Thymus (tissue), 11 donors: ENCODE measurements at regions not wholly inside any gene's neighbourhood (a gene's known extent, or its start where the extent isn't known, plus 50 kb on each side); places are given as distances from the start of the nearest gene placed in this dataset.

Experiments used
- DNase-seq, 9 donors: peaks; one replicate each; pipeline ENCODE4 v3.0.0-alpha.2; 2013; ENCODE audit warnings: low spot score in 9 of 9, low read depth in 6 of 9, missing footprints in 1 of 9
- H3K27ac ChIP-seq, 2 donors: one replicate each; pipeline ENCODE4 v1.5.1; 2013; ENCODE audit warnings: control low read depth in 1 of 2, low read depth in 1 of 2, low read length in 1 of 2, mild to moderate bottlenecking in 1 of 2, moderate library complexity in 1 of 2
- H3K27me3 ChIP-seq, 2 donors: one replicate each; pipeline ENCODE4 v1.5.1; 2013; ENCODE audit warnings: low read length in 1 of 2; ENCODE audit not compliant: control insufficient read depth in 2 of 2, insufficient read depth in 1 of 2
- H3K36me3 ChIP-seq, 2 donors: one replicate each; pipeline ENCODE4 v1.5.1; 2013; ENCODE audit warnings: low read length in 1 of 2, mild to moderate bottlenecking in 1 of 2, moderate library complexity in 1 of 2; ENCODE audit not compliant: control insufficient read depth in 2 of 2, insufficient read depth in 2 of 2
- H3K4me1 ChIP-seq, 2 donors: one replicate each; pipeline ENCODE4 v1.5.1; 2013; ENCODE audit warnings: low read length in 2 of 2; ENCODE audit not compliant: control insufficient read depth in 2 of 2, insufficient read depth in 2 of 2
- H3K4me3 ChIP-seq, 2 donors: one replicate each; pipeline ENCODE4 v1.5.1; 2013; ENCODE audit warnings: low read length in 2 of 2, control low read depth in 1 of 2, mild to moderate bottlenecking in 1 of 2
- H3K9me3 ChIP-seq, 2 donors: one replicate each; pipeline ENCODE4 v1.5.1; 2013; ENCODE audit warnings: low read length in 1 of 2, mild to moderate bottlenecking in 1 of 2; ENCODE audit not compliant: control insufficient read depth in 2 of 2, insufficient read depth in 1 of 2
- WGBS: extraction: QIAGEN DNeasy Blood & Tissue Kit; methylation state at CpG from one replicate; pipeline ENCODE4 v1.1.7; 2013; 5-methylcytosine and 5-hydroxymethylcytosine counted together
- donor health status: healthy.

- H3K4me1 ChIP-seq = peaks cover 14 to 24% of the 10 kb centered on the region in 2 donors
- no peak overlapping the region for H3K27ac ChIP-seq
- DNase-seq = no peak
- H3K36me3 ChIP-seq = no peaks in the 10 kb centered on the region
- no peaks in the 10 kb centered on the region for H3K9me3 ChIP-seq
- H3K4me3 ChIP-seq = no peak overlapping the region
- no peaks in the 10 kb centered on the region for H3K27me3 ChIP-seq
Observed at GRCh38 chr12:89250636-89251035, 101.7 kb downstream of the DUSP6 start.

GRCh38 chr12:89250213-89250612, 102.1 kb downstream of the DUSP6 start:
- 85% methylated on average over 2 of the region's 2 CpGs for WGBS
- Histone ChIP-seq H3K4me1 (peaks cover 18 to 29% of the 10 kb centered on the region in 2 donors), H3K36me3 (no peaks in the 10 kb centered on the region), H3K9me3 (no peaks in the 10 kb centered on the region), H3K27ac (no peak overlapping the region), H3K4me3 (no peak overlapping the region), H3K27me3 (no peaks in the 10 kb centered on the region)
- DNase-seq = no peak

GRCh38 chr12:89247967-89248366, 104.3 kb downstream of the DUSP6 start:
- no peaks in the 10 kb centered on the region for H3K27me3 ChIP-seq
- no peak overlapping the region for H3K27ac ChIP-seq
- DNase-seq = no peak
- H3K9me3 ChIP-seq = no peaks in the 10 kb centered on the region
- no peak overlapping the region for H3K4me3 ChIP-seq
- H3K4me1 ChIP-seq = peaks cover 31 to 46% of the 10 kb centered on the region in 2 donors
- 98% methylated on average over 2 of the region's 2 CpGs for WGBS
- no peaks in the 10 kb centered on the region for H3K36me3 ChIP-seq

GRCh38 chr12:89247541-89247942, 104.8 kb downstream of the DUSP6 start:
- no peaks in the 10 kb centered on the region for H3K36me3 ChIP-seq
- DNase-seq = no peak
- H3K9me3 ChIP-seq = no peaks in the 10 kb centered on the region
- H3K4me1 ChIP-seq = peaks cover 31 to 46% of the 10 kb centered on the region in 2 donors
- WGBS = 77% methylated on average over 2 of the region's 2 CpGs
- H3K27ac ChIP-seq = no peak overlapping the region
- H3K4me3 ChIP-seq = no peak overlapping the region
- no peaks in the 10 kb centered on the region for H3K27me3 ChIP-seq

- H3K27ac ChIP-seq = peak overlapping the region; percentile 69 to 79
Observed at GRCh38 chr12:89245090-89245489, 107.2 kb downstream of the DUSP6 start.

GRCh38 chr12:89244536-89244935, 107.8 kb downstream of the DUSP6 start:
- no peak overlapping the region for H3K4me3 ChIP-seq
- no peaks in the 10 kb centered on the region for H3K27me3 ChIP-seq
- peak in 2 of 9 donors; percentile 48 to 72 for DNase-seq
- peak overlapping the region; percentile 15 to 79 for H3K27ac ChIP-seq
- H3K9me3 ChIP-seq = no peaks in the 10 kb centered on the region
- H3K36me3 ChIP-seq = no peaks in the 10 kb centered on the region
- 8% methylated on average over 3 of the region's 3 CpGs for WGBS
- peaks cover 21 to 35% of the 10 kb centered on the region in 2 donors for H3K4me1 ChIP-seq

More at GRCh38 chr12:89245090-89245489, 107.2 kb downstream of the DUSP6 start:
- Histone ChIP-seq H3K4me3 (no peak overlapping the region), H3K36me3 (no peaks in the 10 kb centered on the region), H3K27me3 (no peaks in the 10 kb centered on the region), H3K4me1 (peaks cover 21 to 34% of the 10 kb centered on the region in 2 donors), H3K9me3 (no peaks in the 10 kb centered on the region)
- 5% methylated on average over 5 of the region's 5 CpGs for WGBS
- peak in 8 of 9 donors; percentile 61 to 93 (median 80) for DNase-seq

GRCh38 chr12:89243771-89244170, 108.5 kb downstream of the DUSP6 start:
- Histone ChIP-seq H3K9me3 (no peaks in the 10 kb centered on the region), H3K27me3 (no peaks in the 10 kb centered on the region), H3K4me1 (peaks cover 24 to 41% of the 10 kb centered on the region in 2 donors), H3K36me3 (no peaks in the 10 kb centered on the region), H3K27ac (peak overlapping the region in 1 of 2 donors; percentile 79), H3K4me3 (no peak overlapping the region)
- WGBS = 84% methylated on average over 1 of the region's 1 CpG
- DNase-seq = peak in 1 of 9 donors; percentile 58

- H3K36me3 ChIP-seq = no peaks in the 10 kb centered on the region
- peak overlapping the region in 1 of 2 donors; percentile 2 for H3K4me3 ChIP-seq
- peaks cover 18 to 50% of the 10 kb centered on the region in 2 donors for H3K4me1 ChIP-seq
- no peaks in the 10 kb centered on the region for H3K27me3 ChIP-seq
- DNase-seq = peak in 7 of 9 donors; percentile 55 to 89 (median 72)
- no peaks in the 10 kb centered on the region for H3K9me3 ChIP-seq
- H3K27ac ChIP-seq = peak overlapping the region; percentile 27 to 90
- WGBS = 17% methylated on average over 2 of the region's 2 CpGs
Observed at GRCh38 chr12:89239534-89239933, 112.8 kb downstream of the DUSP6 start.

GRCh38 chr12:89238593-89238992, 113.7 kb downstream of the DUSP6 start:
- DNase-seq = peak in 1 of 9 donors; percentile 47
- peaks cover 11 to 43% of the 10 kb centered on the region in 2 donors for H3K4me1 ChIP-seq
- H3K9me3 ChIP-seq = no peaks in the 10 kb centered on the region
- no peaks in the 10 kb centered on the region for H3K27me3 ChIP-seq
- H3K36me3 ChIP-seq = no peaks in the 10 kb centered on the region
- H3K27ac ChIP-seq = peak overlapping the region in 1 of 2 donors; percentile 90
- no peak overlapping the region for H3K4me3 ChIP-seq
- 89% methylated on average over 2 of the region's 2 CpGs for WGBS
